Astrocyte of the cerebellum (primary cell): ENCODE measurements at regions not wholly inside any gene's neighbourhood (a gene's known extent, or its start where the extent isn't known, plus 50 kb on each side); places are given as distances from the start of the nearest gene placed in this dataset.

Experiments
- DNase-seq: peaks from one replicate; pipeline ENCODE4 v3.0.0-alpha.2; 2011; ENCODE audit warnings: low read depth
- H3K4me3 ChIP-seq: 2 replicates; pipeline ENCODE4 v1.5.1; 2011; ENCODE audit warnings: mild to moderate bottlenecking, low read depth, low read length, moderate library complexity
- in situ Hi-C: cut with HindIII; loops from 2 replicates; pipeline ENCODE4 v1.10.0; 2017; ENCODE audit warnings: low sequenced_read_pairs
- TF ChIP-seq, protein P1 (sequence below): IDR thresholded peaks from 2 replicates; pipeline ENCODE4 v1.5.1; 2012; ENCODE audit warnings: low read length, low read depth, moderate library complexity, mild to moderate bottlenecking; ENCODE audit errors: missing control alignments

DNA sequence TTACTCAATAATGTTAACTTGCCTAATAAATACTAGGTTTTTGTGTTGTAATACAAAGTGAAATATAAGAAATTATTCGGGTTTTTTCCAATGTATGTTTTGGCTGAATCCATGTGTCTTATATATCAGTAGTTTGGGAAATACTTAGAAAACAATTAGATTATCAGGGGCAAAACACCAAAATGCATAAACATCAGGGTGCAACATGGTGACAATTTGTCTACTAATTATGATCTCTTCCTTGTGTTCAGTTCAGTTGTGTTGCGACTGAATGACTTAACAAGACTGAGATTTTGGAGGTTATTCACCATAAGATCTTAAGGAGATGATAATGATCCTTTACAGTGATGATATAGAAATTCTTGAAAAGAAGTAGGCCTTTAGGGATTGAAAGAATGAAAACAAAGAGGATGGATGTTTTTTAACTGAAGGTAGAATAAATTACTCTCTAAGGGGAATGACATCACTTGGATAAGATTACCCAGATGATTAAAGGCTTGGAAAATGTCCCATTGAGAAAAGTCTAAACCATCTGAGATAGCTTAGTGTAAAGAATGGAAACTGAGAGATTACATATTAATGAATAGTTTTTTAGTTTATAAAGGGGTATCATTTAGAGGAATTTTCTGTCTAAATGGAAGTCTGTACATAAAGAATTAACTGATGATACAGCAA, 415.8 kb downstream of the SPATA31D1 start:
- no peak overlapping the region for H3K4me3 ChIP-seq
- DNase-seq: no peak
- TF ChIP-seq, protein P1, sequence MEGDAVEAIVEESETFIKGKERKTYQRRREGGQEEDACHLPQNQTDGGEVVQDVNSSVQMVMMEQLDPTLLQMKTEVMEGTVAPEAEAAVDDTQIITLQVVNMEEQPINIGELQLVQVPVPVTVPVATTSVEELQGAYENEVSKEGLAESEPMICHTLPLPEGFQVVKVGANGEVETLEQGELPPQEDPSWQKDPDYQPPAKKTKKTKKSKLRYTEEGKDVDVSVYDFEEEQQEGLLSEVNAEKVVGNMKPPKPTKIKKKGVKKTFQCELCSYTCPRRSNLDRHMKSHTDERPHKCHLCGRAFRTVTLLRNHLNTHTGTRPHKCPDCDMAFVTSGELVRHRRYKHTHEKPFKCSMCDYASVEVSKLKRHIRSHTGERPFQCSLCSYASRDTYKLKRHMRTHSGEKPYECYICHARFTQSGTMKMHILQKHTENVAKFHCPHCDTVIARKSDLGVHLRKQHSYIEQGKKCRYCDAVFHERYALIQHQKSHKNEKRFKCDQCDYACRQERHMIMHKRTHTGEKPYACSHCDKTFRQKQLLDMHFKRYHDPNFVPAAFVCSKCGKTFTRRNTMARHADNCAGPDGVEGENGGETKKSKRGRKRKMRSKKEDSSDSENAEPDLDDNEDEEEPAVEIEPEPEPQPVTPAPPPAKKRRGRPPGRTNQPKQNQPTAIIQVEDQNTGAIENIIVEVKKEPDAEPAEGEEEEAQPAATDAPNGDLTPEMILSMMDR: no peak
- in situ Hi-C loops: no loop called here

DNA sequence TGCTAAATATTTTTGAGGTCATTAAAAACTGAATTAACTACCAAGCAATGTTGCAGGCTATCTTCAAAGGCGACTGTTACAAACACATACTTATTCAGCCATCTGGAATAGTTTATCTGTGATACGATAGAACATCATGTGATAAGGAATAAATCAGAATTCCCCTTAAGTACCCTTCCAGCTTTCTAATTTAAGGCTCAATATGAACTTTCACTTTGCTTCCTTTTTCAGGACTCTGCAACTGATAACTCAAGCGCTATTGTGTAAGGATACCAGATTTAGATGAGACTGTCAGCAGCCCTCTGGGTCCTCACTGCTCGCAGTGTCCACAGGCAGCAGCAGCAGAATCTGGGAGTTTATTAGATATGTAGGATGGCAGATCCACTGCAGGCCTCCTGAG, 416.3 kb downstream of the SPATA31D1 start:
- in situ Hi-C loops: no loop called here
- TF ChIP-seq, protein P1: no peak
- no peak overlapping the region for H3K4me3 ChIP-seq
- no peak for DNase-seq

DNA sequence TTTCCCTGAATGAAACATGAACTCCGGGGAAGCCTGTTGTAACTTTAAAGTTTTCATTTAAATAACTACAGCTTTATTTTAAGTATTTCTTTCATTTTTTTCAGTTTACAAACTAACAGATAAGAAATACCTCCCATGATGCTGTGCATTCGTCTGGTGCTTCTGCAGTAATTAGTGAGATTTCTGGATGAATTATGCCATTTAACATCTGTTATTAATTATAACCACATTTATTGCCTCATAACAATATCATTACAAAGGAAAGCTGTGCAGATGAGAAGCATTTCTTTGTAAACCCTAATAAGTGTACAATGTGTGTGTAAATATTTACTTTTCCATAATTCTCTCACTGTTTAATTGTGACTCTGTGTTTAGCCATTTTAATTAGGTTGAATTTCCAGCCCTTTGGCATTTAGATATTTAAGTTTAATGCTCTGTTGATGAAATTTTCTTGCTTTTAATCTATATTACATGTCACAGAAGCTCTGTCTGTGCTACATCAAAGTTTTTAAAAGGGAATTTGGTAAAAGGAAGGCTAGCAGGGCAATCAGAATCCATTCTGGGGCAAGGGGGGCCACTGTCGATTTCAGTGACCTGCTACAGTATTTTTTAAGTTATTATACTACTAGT, 418.0 kb downstream of the SPATA31D1 start:
- in situ Hi-C loops: no loop called here
- no peak overlapping the region for H3K4me3 ChIP-seq
- DNase-seq: no peak
- TF ChIP-seq, protein P1: no peak

DNA sequence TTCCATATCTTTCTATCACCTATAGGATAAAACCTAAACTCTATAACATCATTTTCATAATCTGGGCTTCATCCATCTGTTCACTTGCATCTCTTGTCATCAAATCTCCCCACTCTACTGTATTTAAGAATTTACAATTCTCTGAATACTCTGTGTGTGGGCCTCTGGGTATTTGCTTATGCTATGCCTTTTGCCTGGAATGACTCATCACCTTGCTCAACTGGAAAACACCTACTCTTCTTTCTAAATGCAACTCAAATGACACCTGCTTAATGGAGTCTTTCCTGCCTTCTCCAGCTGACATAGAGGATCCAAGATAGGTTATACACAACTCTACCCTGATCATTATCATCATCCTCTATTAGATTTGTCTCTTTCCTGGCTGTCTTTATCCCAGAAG, 421.7 kb downstream of the SPATA31D1 start:
- TF ChIP-seq, protein P1: no peak
- no peak for DNase-seq
- no peak overlapping the region for H3K4me3 ChIP-seq
- in situ Hi-C loops: no loop called here

DNA sequence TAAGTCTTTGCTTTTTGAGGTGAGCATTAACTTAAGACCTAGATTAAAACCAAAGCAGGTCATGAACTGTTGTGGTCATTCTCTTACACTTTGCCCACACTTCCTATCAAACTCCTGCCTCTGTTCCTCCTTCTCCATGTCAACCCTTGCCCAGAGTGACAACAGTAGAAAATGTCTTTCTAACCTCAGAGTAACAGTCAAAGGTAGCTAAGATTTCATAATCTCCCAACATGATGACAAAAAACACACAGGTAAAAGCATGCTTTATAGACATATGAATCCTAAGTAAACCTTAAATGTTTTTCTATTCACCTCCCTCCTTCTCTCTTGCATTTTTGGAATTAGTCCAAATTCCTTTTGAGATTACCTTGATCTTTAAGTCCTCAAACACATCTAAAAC, 422.3 kb downstream of the SPATA31D1 start:
- no peak overlapping the region for H3K4me3 ChIP-seq
- no peak for DNase-seq
- TF ChIP-seq, protein P1: no peak
- in situ Hi-C loops: no loop called here

DNA sequence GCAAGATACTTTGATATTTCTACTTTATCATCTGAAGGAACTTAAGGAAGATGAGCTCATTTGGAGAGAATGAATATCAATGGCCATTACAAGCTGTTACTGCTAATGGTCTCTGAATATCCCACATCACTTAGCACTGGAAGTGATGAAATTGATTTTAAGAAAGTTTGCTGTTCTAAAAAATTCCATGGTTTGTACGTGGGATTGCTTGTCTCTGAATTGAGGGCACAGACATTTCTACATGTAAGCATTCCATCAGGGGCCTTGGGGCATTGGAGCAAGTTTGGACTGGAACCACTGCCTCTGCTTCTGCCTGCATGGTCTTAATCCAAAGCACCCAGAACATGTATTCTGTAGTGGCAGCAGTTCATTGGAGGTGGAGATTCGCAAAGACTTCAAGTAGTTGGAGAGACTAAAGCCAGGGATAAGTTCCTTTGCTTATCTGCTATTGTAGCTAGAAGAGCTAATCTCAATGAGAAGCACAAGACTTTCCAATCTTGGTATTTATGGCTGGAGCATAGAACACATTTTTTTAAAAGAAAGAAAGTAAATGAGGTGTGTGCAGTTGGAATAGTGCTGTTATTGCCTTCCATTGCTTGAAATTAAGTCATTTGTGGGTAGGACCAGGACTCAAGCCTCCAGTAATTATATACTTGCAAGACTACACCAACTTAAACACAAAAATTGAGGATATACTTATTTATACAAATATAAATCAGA, 424.2 kb downstream of the SPATA31D1 start:
- H3K4me3 ChIP-seq: no peak overlapping the region
- TF ChIP-seq, protein P1: no peak
- DNase-seq: no peak
- in situ Hi-C loops: no loop called here
